Esophagus squamous epithelium (tissue), 5 donors: ENCODE measurements at regions not wholly inside any gene's neighbourhood (a gene's known extent, or its start where the extent isn't known, plus 50 kb on each side); places are given as distances from the start of the nearest gene placed in this dataset.

Source experiments
- DNase-seq: peaks from one replicate; lab custom pipeline; 2025; lab: John Stamatoyannopoulos, UW
- H3K27ac ChIP-seq, 4 donors: fragments of 200-600 bp; sonication (generic); one replicate each; pipeline ENCODE4 v1.5.1; 2016 to 2019; ENCODE audit warnings: mild to moderate bottlenecking in 1 of 4
- H3K27me3 ChIP-seq, 4 donors: fragments of 200-600 bp; sonication (generic); 1 replicate in 3 of 4; 2 replicates in 1 of 4; pipeline versions ENCODE4 v1.5.1 to v1.6.0; 2017 to 2021; ENCODE audit warnings: antibody characterized with exemption in 1 of 4
- H3K36me3 ChIP-seq, 3 donors: fragments of 200-600 bp; sonication (generic); one replicate each; pipeline ENCODE4 v1.5.1; 2016 to 2019
- H3K4me1 ChIP-seq, 3 donors: fragments of 200-600 bp; sonication (generic); one replicate each; pipeline ENCODE4 v1.5.1; 2017 to 2019
- H3K4me3 ChIP-seq, 4 donors: fragments of 200-600 bp; sonication (generic); 1 replicate in 3 of 4; 2 replicates in 1 of 4; pipeline ENCODE4 v1.5.1; 2016 to 2019; ENCODE audit warnings: mild to moderate bottlenecking in 2 of 4, moderate library complexity in 1 of 4
- H3K9me3 ChIP-seq, 3 donors: fragments of 200-600 bp; sonication (generic); one replicate each; pipeline ENCODE4 v1.5.1; 2016 to 2019
- POLR2A ChIP-seq, 4 donors: fragments of 450-650 bp; IDR thresholded peaks; one replicate each; pipeline ENCODE4 v1.6.1; 2017; ENCODE audit warnings: antibody characterized with exemption in 4 of 4, mild to moderate bottlenecking in 4 of 4, moderate library complexity in 3 of 4
- WGBS, 2 donors: methylation state at CpG; one replicate each; pipeline ENCODE4 v1.1.5; 2018; 5-methylcytosine and 5-hydroxymethylcytosine counted together
- intact Hi-C: fragments of 100-400 bp; cut with DNase I; formaldehyde crosslinking; loops from one replicate; pipeline ENCODE4 v1.15.0; 2022
- TF ChIP-seq, protein P1 (sequence below), 6 experiments: fragments of 450-650 bp in 4 of 6; fragments of 200-600 bp in 2 of 6; sonication (generic) in 2 of 6; IDR thresholded peaks; one replicate each; pipeline ENCODE4 v1.5.1; 2016 to 2019; ENCODE audit warnings: antibody characterized with exemption in 6 of 6, mild to moderate bottlenecking in 4 of 6, moderate library complexity in 4 of 6
- donor health status: DM: yes; HTN: yes; CAD: no.

DNA sequence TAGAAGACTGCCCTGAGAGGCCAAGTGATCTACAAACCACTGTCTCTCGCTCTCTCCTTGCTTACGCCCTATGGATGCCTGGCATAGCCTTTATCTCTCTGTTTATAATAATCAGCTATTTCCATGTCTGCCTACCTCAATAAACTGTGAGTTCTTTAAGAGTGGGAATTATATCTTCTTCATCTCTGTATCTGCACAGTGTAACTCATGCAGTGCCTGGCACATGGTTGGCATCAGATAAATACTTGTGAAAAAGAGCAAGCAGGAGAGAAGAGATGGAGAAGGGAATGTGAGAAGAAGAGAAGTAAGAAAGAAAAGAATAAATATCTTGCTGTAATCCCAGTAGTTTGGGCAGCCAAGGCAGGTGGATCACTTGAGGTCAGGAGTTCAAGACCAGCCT lies 94.6 kb upstream of the TNPO1 start:
- H3K27ac ChIP-seq: no peak overlapping the region
- WGBS, 2 donors: 97 to 100% methylated on average over 2 of the region's 2 CpGs
- H3K36me3 ChIP-seq: no peaks in the 10 kb centered on the region
- peaks cover 0 to 18% (median 0%) of the 10 kb centered on the region in 3 donors for H3K4me1 ChIP-seq
- TF ChIP-seq, protein P1, sequence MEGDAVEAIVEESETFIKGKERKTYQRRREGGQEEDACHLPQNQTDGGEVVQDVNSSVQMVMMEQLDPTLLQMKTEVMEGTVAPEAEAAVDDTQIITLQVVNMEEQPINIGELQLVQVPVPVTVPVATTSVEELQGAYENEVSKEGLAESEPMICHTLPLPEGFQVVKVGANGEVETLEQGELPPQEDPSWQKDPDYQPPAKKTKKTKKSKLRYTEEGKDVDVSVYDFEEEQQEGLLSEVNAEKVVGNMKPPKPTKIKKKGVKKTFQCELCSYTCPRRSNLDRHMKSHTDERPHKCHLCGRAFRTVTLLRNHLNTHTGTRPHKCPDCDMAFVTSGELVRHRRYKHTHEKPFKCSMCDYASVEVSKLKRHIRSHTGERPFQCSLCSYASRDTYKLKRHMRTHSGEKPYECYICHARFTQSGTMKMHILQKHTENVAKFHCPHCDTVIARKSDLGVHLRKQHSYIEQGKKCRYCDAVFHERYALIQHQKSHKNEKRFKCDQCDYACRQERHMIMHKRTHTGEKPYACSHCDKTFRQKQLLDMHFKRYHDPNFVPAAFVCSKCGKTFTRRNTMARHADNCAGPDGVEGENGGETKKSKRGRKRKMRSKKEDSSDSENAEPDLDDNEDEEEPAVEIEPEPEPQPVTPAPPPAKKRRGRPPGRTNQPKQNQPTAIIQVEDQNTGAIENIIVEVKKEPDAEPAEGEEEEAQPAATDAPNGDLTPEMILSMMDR (IDR thresholded peaks at IDR 0.05): no peak
- no peak for TF ChIP-seq POLR2A (IDR thresholded peaks at IDR 0.05)
- DNase-seq: no peak
- no peak overlapping the region for H3K4me3 ChIP-seq
- H3K27me3 ChIP-seq: peaks cover 0 to 5% (median 0%) of the 10 kb centered on the region in 4 donors
- H3K9me3 ChIP-seq: no peaks in the 10 kb centered on the region
- intact Hi-C loops: no loop called here

DNA sequence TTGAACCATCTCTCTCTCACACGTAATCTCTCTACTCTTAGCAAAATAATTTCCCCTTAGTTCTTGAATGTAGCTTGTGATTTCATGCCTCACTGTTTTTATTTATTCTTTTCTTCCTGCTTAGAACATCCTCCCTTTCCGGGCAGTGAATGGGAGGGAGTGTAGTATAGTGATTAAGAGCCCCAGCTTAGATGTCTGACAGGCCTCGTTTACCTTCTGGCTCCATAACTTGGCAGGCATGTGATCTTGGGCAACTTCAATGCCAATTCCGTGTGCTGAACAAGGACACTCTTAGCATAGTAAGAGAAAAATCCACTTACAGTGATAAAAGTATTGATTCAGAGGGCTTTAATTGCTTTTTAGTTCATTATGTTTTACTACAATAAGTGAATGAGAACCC lies 96.3 kb upstream of the TNPO1 start:
- peaks cover 0 to 18% (median 0%) of the 10 kb centered on the region in 3 donors for H3K4me1 ChIP-seq
- H3K36me3 ChIP-seq: no peaks in the 10 kb centered on the region
- intact Hi-C loops: no loop called here
- H3K4me3 ChIP-seq: no peak overlapping the region
- 28 to 38% methylated on average over 4 of the region's 4 CpGs for WGBS, 2 donors
- H3K9me3 ChIP-seq: no peaks in the 10 kb centered on the region
- H3K27me3 ChIP-seq: no peaks in the 10 kb centered on the region
- no peak for DNase-seq
- no peak for TF ChIP-seq POLR2A (IDR thresholded peaks at IDR 0.05)
- TF ChIP-seq, protein P1 (IDR thresholded peaks at IDR 0.05): no peak
- H3K27ac ChIP-seq: no peak overlapping the region

DNA sequence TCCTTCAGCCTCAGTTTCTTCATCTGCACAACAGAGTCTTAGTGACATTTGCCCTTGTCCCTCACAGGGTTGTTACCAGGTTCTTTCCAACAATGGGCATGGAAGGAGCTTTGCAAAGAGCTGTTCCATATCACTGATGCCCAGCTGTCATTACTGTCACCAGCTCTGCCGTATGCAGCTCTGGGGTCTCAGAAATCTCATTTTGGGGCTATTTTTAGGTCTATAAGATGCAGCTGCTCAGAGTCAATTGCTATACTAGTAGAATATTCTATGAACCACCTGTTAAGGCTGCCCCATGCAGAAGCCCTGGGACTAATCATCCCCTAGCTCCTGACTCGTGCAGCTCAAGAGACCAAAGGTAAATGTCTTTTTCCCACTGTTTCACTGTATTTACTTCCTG lies 105.1 kb upstream of the TNPO1 start:
- TF ChIP-seq, protein P1 (IDR thresholded peaks at IDR 0.05): no peak
- TF ChIP-seq POLR2A (IDR thresholded peaks at IDR 0.05): no peak
- intact Hi-C loops: no loop called here
- DNase-seq: no peak
- Histone ChIP-seq H3K9me3 (no peaks in the 10 kb centered on the region), H3K27me3 (peaks cover 0 to 16% (median 0%) of the 10 kb centered on the region in 4 donors), H3K4me3 (no peak overlapping the region), H3K36me3 (no peaks in the 10 kb centered on the region), H3K27ac (no peak overlapping the region), H3K4me1 (no peaks in the 10 kb centered on the region)
- WGBS, 2 donors: 70 to 73% methylated on average over 2 of the region's 2 CpGs

DNA sequence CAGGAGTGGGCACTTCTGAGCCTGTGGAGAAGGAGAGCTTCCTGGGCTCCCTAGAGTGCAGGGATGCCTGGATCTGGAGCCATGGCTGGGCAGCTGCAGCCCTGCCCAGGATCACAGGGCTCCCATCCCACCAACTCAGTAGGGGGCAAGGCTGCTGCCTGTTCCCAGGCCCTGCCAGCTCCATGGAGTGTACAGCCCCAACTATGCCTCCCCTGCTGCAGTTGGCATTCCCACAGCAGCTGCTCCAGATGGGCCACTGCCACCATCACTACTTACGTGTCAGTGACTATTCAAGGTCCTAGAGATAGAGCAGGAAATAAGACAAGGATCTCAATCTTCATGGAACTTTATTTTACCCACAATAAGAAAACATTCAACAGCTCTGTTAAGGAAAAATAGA lies 107.1 kb upstream of the TNPO1 start:
- Histone ChIP-seq H3K4me1 (no peaks in the 10 kb centered on the region), H3K36me3 (no peaks in the 10 kb centered on the region), H3K27me3 (peaks cover 0 to 16% (median 0%) of the 10 kb centered on the region in 4 donors), H3K9me3 (no peaks in the 10 kb centered on the region), H3K4me3 (no peak overlapping the region), H3K27ac (no peak overlapping the region)
- no peak for DNase-seq
- intact Hi-C loops: no loop called here
- WGBS, 2 donors: 80% methylated on average over 1 of the region's 1 CpG; no CpG with 5 or more reads in 1 of the 2 donors
- no peak for TF ChIP-seq POLR2A (IDR thresholded peaks at IDR 0.05)
- TF ChIP-seq, protein P1 (IDR thresholded peaks at IDR 0.05): no peak

DNA sequence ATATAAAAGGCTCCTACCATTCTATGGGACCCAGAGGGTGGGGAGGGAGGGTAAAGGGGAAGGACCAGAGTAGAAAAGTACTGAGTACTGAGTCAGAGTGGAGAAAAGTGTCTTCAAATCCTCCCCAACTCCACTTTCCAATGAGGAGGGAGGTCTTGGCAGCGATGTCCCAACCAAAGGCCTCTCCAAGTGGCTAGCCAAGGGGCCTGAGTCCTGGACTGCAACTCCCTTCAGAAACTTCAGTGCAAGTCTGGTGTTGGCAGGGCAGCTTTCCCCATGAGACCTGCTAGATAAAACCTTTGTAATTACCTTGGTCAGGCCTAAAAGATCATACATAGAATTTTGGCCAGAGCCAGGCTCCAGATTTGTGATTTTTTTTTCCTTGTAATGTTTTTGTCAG lies 111.3 kb upstream of the TNPO1 start:
- intact Hi-C loops: no loop called here
- WGBS, 2 donors: 100% methylated on average over 1 of the region's 1 CpG
- no peak for DNase-seq
- Histone ChIP-seq H3K4me1 (no peaks in the 10 kb centered on the region), H3K9me3 (no peaks in the 10 kb centered on the region), H3K36me3 (no peaks in the 10 kb centered on the region), H3K4me3 (no peak overlapping the region), H3K27me3 (peaks cover 0 to 11% (median 0%) of the 10 kb centered on the region in 4 donors), H3K27ac (no peak overlapping the region)
- TF ChIP-seq, protein P1 (IDR thresholded peaks at IDR 0.05): no peak
- no peak for TF ChIP-seq POLR2A (IDR thresholded peaks at IDR 0.05)
